22Rv1 (cell line): ENCODE measurements at regions not wholly inside any gene's neighbourhood (a gene's known extent, or its start where the extent isn't known, plus 50 kb on each side); places are given as distances from the start of the nearest gene placed in this dataset.

ENCODE experiments used
- CTCF ChIP-seq: fragments of 450-650 bp; IDR thresholded peaks from 2 replicates; pipeline ENCODE4 v1.5.1; 2017; ENCODE audit warnings: mild to moderate bottlenecking
- ZFX ChIP-seq: fragments of 450-650 bp; IDR thresholded peaks from 2 replicates; pipeline ENCODE4 v1.6.1; 2017; ENCODE audit warnings: antibody characterized with exemption, borderline replicate concordance

GRCh38 chr10:90504172-90504571, 353.7 kb downstream of the HTR7 start:
- no peak for TF ChIP-seq CTCF
- no peak for TF ChIP-seq ZFX
